ENCODE measurements at regions not wholly inside any gene's neighbourhood (a gene's known extent, or its start where the extent isn't known, plus 50 kb on each side); places are given as distances from the start of the nearest gene placed in this dataset.

GRCh38 chr16:65975049-65975708 is 391.3 kb upstream of the CDH5 start:
- H3K4me3 ChIP-seq (ENCODE audit: insufficient read depth, low read depth, low read length, poor library complexity, severe bottlenecking): no peak overlapping the region
- H3K9me3 ChIP-seq (ENCODE audit: control insufficient read depth, low read length): no peaks in the 10 kb centered on the region
- no peaks in the 10 kb centered on the region for H3K36me3 ChIP-seq (ENCODE audit: control insufficient read depth, insufficient read depth, low read length)
- no peak overlapping the region for H3K27ac ChIP-seq (ENCODE audit: insufficient read depth, low read length, poor library complexity, severe bottlenecking)
- no peaks in the 10 kb centered on the region for H3K4me1 ChIP-seq (ENCODE audit: control insufficient read depth, insufficient read depth, low read length, poor library complexity, severe bottlenecking)
- H3K27me3 ChIP-seq (replicated peaks; ENCODE audit: control insufficient read depth, insufficient read depth, low read length, poor library complexity, severe bottlenecking): no peaks in the 10 kb centered on the region
- no peak for DNase-seq

- DNase-seq: no peak
- Histone ChIP-seq H3K27me3 (replicated peaks; ENCODE audit: control insufficient read depth, insufficient read depth, low read length, poor library complexity, severe bottlenecking) (no peaks in the 10 kb centered on the region), H3K4me3 (ENCODE audit: insufficient read depth, low read depth, low read length, poor library complexity, severe bottlenecking) (no peak overlapping the region), H3K27ac (ENCODE audit: insufficient read depth, low read length, poor library complexity, severe bottlenecking) (no peak overlapping the region), H3K36me3 (ENCODE audit: control insufficient read depth, insufficient read depth, low read length) (no peaks in the 10 kb centered on the region), H3K9me3 (ENCODE audit: control insufficient read depth, low read length) (no peaks in the 10 kb centered on the region), H3K4me1 (ENCODE audit: control insufficient read depth, insufficient read depth, low read length, poor library complexity, severe bottlenecking) (no peaks in the 10 kb centered on the region)
Observed at GRCh38 chr16:65967376-65967775, 399.1 kb upstream of the CDH5 start.

GRCh38 chr16:65965628-65966027 is 400.9 kb upstream of the CDH5 start:
- no peak for DNase-seq
- no peaks in the 10 kb centered on the region for H3K4me1 ChIP-seq (ENCODE audit: control insufficient read depth, insufficient read depth, low read length, poor library complexity, severe bottlenecking)
- H3K27me3 ChIP-seq (replicated peaks; ENCODE audit: control insufficient read depth, insufficient read depth, low read length, poor library complexity, severe bottlenecking): no peaks in the 10 kb centered on the region
- H3K27ac ChIP-seq (ENCODE audit: insufficient read depth, low read length, poor library complexity, severe bottlenecking): no peak overlapping the region
- H3K9me3 ChIP-seq (ENCODE audit: control insufficient read depth, low read length): no peaks in the 10 kb centered on the region
- H3K36me3 ChIP-seq (ENCODE audit: control insufficient read depth, insufficient read depth, low read length): no peaks in the 10 kb centered on the region
- H3K4me3 ChIP-seq (ENCODE audit: insufficient read depth, low read depth, low read length, poor library complexity, severe bottlenecking): no peak overlapping the region

- Histone ChIP-seq H3K27ac (ENCODE audit: insufficient read depth, low read length, poor library complexity, severe bottlenecking) (no peak overlapping the region), H3K4me3 (ENCODE audit: insufficient read depth, low read depth, low read length, poor library complexity, severe bottlenecking) (no peak overlapping the region), H3K4me1 (ENCODE audit: control insufficient read depth, insufficient read depth, low read length, poor library complexity, severe bottlenecking) (no peaks in the 10 kb centered on the region), H3K36me3 (ENCODE audit: control insufficient read depth, insufficient read depth, low read length) (no peaks in the 10 kb centered on the region), H3K27me3 (replicated peaks; ENCODE audit: control insufficient read depth, insufficient read depth, low read length, poor library complexity, severe bottlenecking) (no peaks in the 10 kb centered on the region), H3K9me3 (ENCODE audit: control insufficient read depth, low read length) (no peaks in the 10 kb centered on the region)
- DNase-seq: no peak
Observed at GRCh38 chr16:65964752-65965151, 401.7 kb upstream of the CDH5 start.

GRCh38 chr16:65961476-65962143 is 404.9 kb upstream of the CDH5 start:
- Histone ChIP-seq H3K27me3 (replicated peaks; ENCODE audit: control insufficient read depth, insufficient read depth, low read length, poor library complexity, severe bottlenecking) (no peaks in the 10 kb centered on the region), H3K27ac (ENCODE audit: insufficient read depth, low read length, poor library complexity, severe bottlenecking) (no peak overlapping the region), H3K4me1 (ENCODE audit: control insufficient read depth, insufficient read depth, low read length, poor library complexity, severe bottlenecking) (no peaks in the 10 kb centered on the region), H3K36me3 (ENCODE audit: control insufficient read depth, insufficient read depth, low read length) (no peaks in the 10 kb centered on the region), H3K4me3 (ENCODE audit: insufficient read depth, low read depth, low read length, poor library complexity, severe bottlenecking) (no peak overlapping the region), H3K9me3 (ENCODE audit: control insufficient read depth, low read length) (no peaks in the 10 kb centered on the region)
- no peak for DNase-seq

- Histone ChIP-seq H3K4me1 (ENCODE audit: control insufficient read depth, insufficient read depth, low read length, poor library complexity, severe bottlenecking) (no peaks in the 10 kb centered on the region), H3K9me3 (ENCODE audit: control insufficient read depth, low read length) (no peaks in the 10 kb centered on the region), H3K27ac (ENCODE audit: insufficient read depth, low read length, poor library complexity, severe bottlenecking) (no peak overlapping the region), H3K4me3 (ENCODE audit: insufficient read depth, low read depth, low read length, poor library complexity, severe bottlenecking) (no peak overlapping the region), H3K36me3 (ENCODE audit: control insufficient read depth, insufficient read depth, low read length) (no peaks in the 10 kb centered on the region), H3K27me3 (replicated peaks; ENCODE audit: control insufficient read depth, insufficient read depth, low read length, poor library complexity, severe bottlenecking) (no peaks in the 10 kb centered on the region)
- no peak for DNase-seq
Observed at GRCh38 chr16:65959983-65960382, 406.5 kb upstream of the CDH5 start.

- DNase-seq: no peak
- H3K9me3 ChIP-seq (ENCODE audit: control insufficient read depth, low read length): no peaks in the 10 kb centered on the region
- H3K27ac ChIP-seq (ENCODE audit: insufficient read depth, low read length, poor library complexity, severe bottlenecking): no peak overlapping the region
- H3K4me3 ChIP-seq (ENCODE audit: insufficient read depth, low read depth, low read length, poor library complexity, severe bottlenecking): no peak overlapping the region
- no peaks in the 10 kb centered on the region for H3K4me1 ChIP-seq (ENCODE audit: control insufficient read depth, insufficient read depth, low read length, poor library complexity, severe bottlenecking)
- no peaks in the 10 kb centered on the region for H3K27me3 ChIP-seq (replicated peaks; ENCODE audit: control insufficient read depth, insufficient read depth, low read length, poor library complexity, severe bottlenecking)
- H3K36me3 ChIP-seq (ENCODE audit: control insufficient read depth, insufficient read depth, low read length): no peaks in the 10 kb centered on the region
Observed at GRCh38 chr16:65958086-65958485, 408.4 kb upstream of the CDH5 start.

- Histone ChIP-seq H3K27ac (ENCODE audit: insufficient read depth, low read length, poor library complexity, severe bottlenecking) (no peak overlapping the region), H3K27me3 (replicated peaks; ENCODE audit: control insufficient read depth, insufficient read depth, low read length, poor library complexity, severe bottlenecking) (no peaks in the 10 kb centered on the region), H3K4me3 (ENCODE audit: insufficient read depth, low read depth, low read length, poor library complexity, severe bottlenecking) (no peak overlapping the region), H3K4me1 (ENCODE audit: control insufficient read depth, insufficient read depth, low read length, poor library complexity, severe bottlenecking) (no peaks in the 10 kb centered on the region), H3K36me3 (ENCODE audit: control insufficient read depth, insufficient read depth, low read length) (no peaks in the 10 kb centered on the region), H3K9me3 (ENCODE audit: control insufficient read depth, low read length) (no peaks in the 10 kb centered on the region)
- no peak for DNase-seq
Observed at GRCh38 chr16:65956100-65956499, 410.4 kb upstream of the CDH5 start.

GRCh38 chr16:65954446-65954845 is 412.0 kb upstream of the CDH5 start:
- no peaks in the 10 kb centered on the region for H3K9me3 ChIP-seq (ENCODE audit: control insufficient read depth, low read length)
- no peaks in the 10 kb centered on the region for H3K36me3 ChIP-seq (ENCODE audit: control insufficient read depth, insufficient read depth, low read length)
- no peaks in the 10 kb centered on the region for H3K27me3 ChIP-seq (replicated peaks; ENCODE audit: control insufficient read depth, insufficient read depth, low read length, poor library complexity, severe bottlenecking)
- H3K4me1 ChIP-seq (ENCODE audit: control insufficient read depth, insufficient read depth, low read length, poor library complexity, severe bottlenecking): no peaks in the 10 kb centered on the region
- H3K4me3 ChIP-seq (ENCODE audit: insufficient read depth, low read depth, low read length, poor library complexity, severe bottlenecking): no peak overlapping the region
- no peak overlapping the region for H3K27ac ChIP-seq (ENCODE audit: insufficient read depth, low read length, poor library complexity, severe bottlenecking)
- no peak for DNase-seq

GRCh38 chr16:65950211-65950610 is 416.3 kb upstream of the CDH5 start:
- H3K36me3 ChIP-seq (ENCODE audit: control insufficient read depth, insufficient read depth, low read length): no peaks in the 10 kb centered on the region
- H3K27me3 ChIP-seq (replicated peaks; ENCODE audit: control insufficient read depth, insufficient read depth, low read length, poor library complexity, severe bottlenecking): no peaks in the 10 kb centered on the region
- H3K27ac ChIP-seq (ENCODE audit: insufficient read depth, low read length, poor library complexity, severe bottlenecking): no peak overlapping the region
- DNase-seq: no peak
- H3K9me3 ChIP-seq (ENCODE audit: control insufficient read depth, low read length): no peaks in the 10 kb centered on the region
- H3K4me3 ChIP-seq (ENCODE audit: insufficient read depth, low read depth, low read length, poor library complexity, severe bottlenecking): no peak overlapping the region
- H3K4me1 ChIP-seq (ENCODE audit: control insufficient read depth, insufficient read depth, low read length, poor library complexity, severe bottlenecking): no peaks in the 10 kb centered on the region
